Activated T-helper 17 cell treated with anti-CD3 and anti-CD28 coated beads, Interleukin-2, amount 50 U/mL, for 72 hours (primary cell): ENCODE measurements at regions not wholly inside any gene's neighbourhood (a gene's known extent, or its start where the extent isn't known, plus 50 kb on each side); places are given as distances from the start of the nearest gene placed in this dataset.
A peak's percentile ranks its signal among the peaks of the same experiment; 100 is the strongest.

Source experiments
- ATAC-seq: fragments of 150-1000 bp; cut with Tn5 transposase; replicated peaks from 2 replicates; pipeline ENCODE4 v1.10.0; 2021; ENCODE audit warnings: mild to moderate bottlenecking, moderate library complexity
- H3K27ac Mint-ChIP-seq: one replicate; pipeline ENCODE4 v1.8.0; 2022; ENCODE audit warnings: mixed read lengths
- H3K27me3 Mint-ChIP-seq: one replicate; pipeline ENCODE4 v1.8.0; 2022; ENCODE audit warnings: mixed read lengths
- H3K36me3 Mint-ChIP-seq: one replicate; pipeline ENCODE4 v1.8.0; 2022; ENCODE audit warnings: low read depth, mild to moderate bottlenecking, mixed read lengths
- H3K4me1 Mint-ChIP-seq: one replicate; pipeline ENCODE4 v1.8.0; 2022; ENCODE audit warnings: mixed read lengths
- H3K4me3 Mint-ChIP-seq: one replicate; pipeline ENCODE4 v1.8.0; 2022; ENCODE audit warnings: mild to moderate bottlenecking, mixed read lengths
- H3K9me3 Mint-ChIP-seq: one replicate; pipeline ENCODE4 v1.8.0; 2022; ENCODE audit warnings: mixed read lengths

DNA sequence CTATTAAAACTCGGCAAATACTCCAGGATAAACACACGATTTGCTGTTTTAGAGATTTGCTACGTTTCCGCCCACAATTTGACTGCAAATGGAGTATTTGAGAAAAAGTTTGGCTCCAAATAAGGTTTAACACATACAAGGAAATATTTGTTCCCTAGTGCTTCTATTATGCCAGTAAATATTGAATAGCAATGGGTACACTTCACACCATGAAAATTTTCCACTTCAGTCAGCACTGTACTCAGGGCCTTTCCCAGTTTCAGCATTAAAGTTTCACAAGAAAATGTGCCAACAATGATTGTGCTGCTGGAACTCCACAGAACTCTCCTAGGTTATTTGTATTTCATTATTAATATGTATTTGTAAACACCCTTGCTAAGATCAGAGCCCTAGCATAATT, 498.0 kb downstream of the TBL1XR1 start:
- no peak for ATAC-seq
- peaks cover 16% of the 10 kb centered on the region for H3K27me3 Mint-ChIP-seq
- H3K9me3 Mint-ChIP-seq = no peaks in the 10 kb centered on the region
- H3K4me1 Mint-ChIP-seq = no peaks in the 10 kb centered on the region
- H3K36me3 Mint-ChIP-seq = no peaks in the 10 kb centered on the region
- H3K4me3 Mint-ChIP-seq = no peak overlapping the region
- H3K27ac Mint-ChIP-seq = no peak overlapping the region

GRCh38 chr3:176697284-176697889, 499.9 kb downstream of the TBL1XR1 start:
- ATAC-seq = no peak
- Mint-ChIP-seq H3K4me3 (no peak overlapping the region), H3K27me3 (peaks cover 16% of the 10 kb centered on the region), H3K4me1 (no peaks in the 10 kb centered on the region), H3K36me3 (no peaks in the 10 kb centered on the region), H3K9me3 (no peaks in the 10 kb centered on the region), H3K27ac (no peak overlapping the region)

DNA sequence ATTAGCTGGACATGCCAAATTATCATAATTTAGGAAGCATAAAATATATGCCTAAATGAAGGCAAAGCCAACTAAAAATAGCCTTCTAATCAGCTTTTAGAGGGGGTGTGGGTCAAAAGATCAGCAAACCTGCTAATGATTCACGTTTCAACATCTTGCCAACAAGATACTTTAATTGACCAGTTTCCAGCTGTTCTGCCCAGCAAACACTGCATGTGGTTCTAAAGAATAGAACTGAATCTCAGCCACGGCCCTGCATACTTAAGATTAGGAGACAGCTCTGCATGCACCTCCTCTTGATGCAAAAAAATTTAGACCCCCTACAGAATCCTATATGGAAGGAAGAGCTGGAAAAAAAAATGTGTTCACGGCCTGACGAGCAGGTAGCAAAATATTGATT, 500.5 kb downstream of the TBL1XR1 start:
- no peak overlapping the region for H3K4me3 Mint-ChIP-seq
- no peaks in the 10 kb centered on the region for H3K4me1 Mint-ChIP-seq
- H3K27ac Mint-ChIP-seq = no peak overlapping the region
- peaks cover 16% of the 10 kb centered on the region for H3K27me3 Mint-ChIP-seq
- no peaks in the 10 kb centered on the region for H3K36me3 Mint-ChIP-seq
- no peaks in the 10 kb centered on the region for H3K9me3 Mint-ChIP-seq
- no peak for ATAC-seq

DNA sequence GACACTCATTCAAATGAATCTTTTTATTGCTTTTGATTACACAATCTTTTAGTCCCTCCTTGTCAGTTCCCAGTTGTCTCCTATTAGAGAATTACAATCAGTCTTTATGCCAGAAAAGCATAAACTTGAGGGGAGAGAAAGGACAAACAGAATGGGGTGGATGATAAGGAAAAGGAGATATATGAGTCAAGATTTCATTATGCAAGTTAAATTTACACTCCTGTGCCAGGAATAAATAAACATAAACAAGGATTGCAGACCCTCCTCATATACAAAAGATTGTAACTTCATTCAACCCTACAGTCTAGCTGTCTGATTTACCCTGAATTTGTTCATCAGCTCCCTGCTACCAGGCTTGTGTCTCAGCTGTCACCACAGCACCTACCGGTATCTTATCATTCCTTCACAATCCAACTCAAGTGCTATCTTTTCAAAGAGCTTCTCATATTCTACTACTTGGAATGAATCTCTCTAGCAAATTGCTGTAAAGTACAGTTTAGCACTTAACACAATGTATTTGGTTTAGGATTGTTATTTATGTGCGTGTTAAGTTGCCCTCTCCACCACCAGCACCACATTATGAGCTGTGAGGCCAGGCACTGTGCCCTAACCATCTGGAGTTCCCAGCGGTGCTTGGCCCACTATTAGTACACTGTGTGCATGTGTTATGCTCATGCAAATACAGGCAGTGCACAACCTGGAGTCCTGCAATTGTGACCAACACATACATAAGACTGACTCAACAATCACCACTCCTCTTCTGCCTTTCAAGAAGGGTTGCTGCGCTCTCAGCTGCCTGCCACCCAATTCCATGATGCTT, 504.1 kb downstream of the TBL1XR1 start:
- ATAC-seq = no peak
- H3K4me1 Mint-ChIP-seq = no peaks in the 10 kb centered on the region
- no peak overlapping the region for H3K4me3 Mint-ChIP-seq
- H3K36me3 Mint-ChIP-seq = no peaks in the 10 kb centered on the region
- H3K27ac Mint-ChIP-seq = no peak overlapping the region
- H3K9me3 Mint-ChIP-seq = no peaks in the 10 kb centered on the region
- peaks cover 12% of the 10 kb centered on the region for H3K27me3 Mint-ChIP-seq

- no peak for ATAC-seq
- Mint-ChIP-seq H3K9me3 (no peaks in the 10 kb centered on the region), H3K36me3 (no peaks in the 10 kb centered on the region), H3K4me3 (no peak overlapping the region), H3K27ac (no peak overlapping the region), H3K4me1 (no peaks in the 10 kb centered on the region), H3K27me3 (peaks cover 9% of the 10 kb centered on the region)
Measured at GRCh38 chr3:176692199-176692965, 504.9 kb downstream of the TBL1XR1 start.

DNA sequence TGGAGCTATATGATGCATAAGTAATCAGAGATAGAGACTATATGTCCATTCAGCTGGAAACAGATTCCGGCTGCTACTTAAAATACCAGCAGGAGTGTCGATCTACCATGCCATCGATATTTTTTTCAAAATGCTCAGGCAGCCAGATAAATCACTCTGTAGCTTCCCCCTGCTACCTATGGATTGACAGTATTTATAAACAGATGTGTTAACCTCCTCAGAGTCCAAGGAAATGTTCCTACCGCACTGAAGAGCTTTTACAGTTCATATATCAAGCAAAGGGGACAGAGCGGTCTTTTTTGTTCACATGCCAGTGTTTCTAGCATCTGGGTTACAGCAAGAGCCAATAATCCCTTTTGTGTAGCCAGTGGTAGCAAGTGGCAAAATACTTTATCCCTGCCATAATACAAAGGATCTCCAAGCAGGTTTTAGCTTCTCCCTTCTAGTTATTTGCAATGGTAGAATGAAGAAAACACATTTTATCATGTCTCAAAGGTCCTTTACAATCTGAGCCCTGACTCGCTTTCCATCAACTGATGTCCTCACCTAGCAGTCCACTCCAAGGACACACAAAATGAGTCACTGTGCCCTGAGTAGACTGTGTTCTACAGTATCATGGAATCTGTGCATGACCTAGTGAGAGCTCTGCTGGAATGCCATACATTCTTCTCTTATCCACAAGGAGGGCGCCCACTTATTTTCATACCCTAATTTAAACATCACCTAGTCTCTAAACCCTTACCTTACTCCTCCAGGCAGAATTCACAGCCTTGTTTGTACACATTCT, 507.0 kb downstream of the TBL1XR1 start:
- no peaks in the 10 kb centered on the region for H3K4me1 Mint-ChIP-seq
- no peak overlapping the region for H3K4me3 Mint-ChIP-seq
- H3K27ac Mint-ChIP-seq = no peak overlapping the region
- H3K9me3 Mint-ChIP-seq = peaks cover 2% of the 10 kb centered on the region
- no peak for ATAC-seq
- no peaks in the 10 kb centered on the region for H3K36me3 Mint-ChIP-seq
- peaks cover 2% of the 10 kb centered on the region for H3K27me3 Mint-ChIP-seq

GRCh38 chr3:176687754-176688153, 509.5 kb downstream of the TBL1XR1 start:
- H3K36me3 Mint-ChIP-seq = no peaks in the 10 kb centered on the region
- ATAC-seq = no peak
- peaks cover 12% of the 10 kb centered on the region for H3K9me3 Mint-ChIP-seq
- no peak overlapping the region for H3K4me3 Mint-ChIP-seq
- peaks cover 3% of the 10 kb centered on the region for H3K27me3 Mint-ChIP-seq
- H3K27ac Mint-ChIP-seq = no peak overlapping the region
- H3K4me1 Mint-ChIP-seq = no peaks in the 10 kb centered on the region

- H3K36me3 Mint-ChIP-seq = no peaks in the 10 kb centered on the region
- peak; percentile 46 for ATAC-seq
- no peaks in the 10 kb centered on the region for H3K4me1 Mint-ChIP-seq
- no peak overlapping the region for H3K4me3 Mint-ChIP-seq
- no peak overlapping the region for H3K27ac Mint-ChIP-seq
- H3K27me3 Mint-ChIP-seq = peaks cover 3% of the 10 kb centered on the region
- H3K9me3 Mint-ChIP-seq = peaks cover 12% of the 10 kb centered on the region
Measured at GRCh38 chr3:176683382-176683781, 513.9 kb downstream of the TBL1XR1 start.

DNA sequence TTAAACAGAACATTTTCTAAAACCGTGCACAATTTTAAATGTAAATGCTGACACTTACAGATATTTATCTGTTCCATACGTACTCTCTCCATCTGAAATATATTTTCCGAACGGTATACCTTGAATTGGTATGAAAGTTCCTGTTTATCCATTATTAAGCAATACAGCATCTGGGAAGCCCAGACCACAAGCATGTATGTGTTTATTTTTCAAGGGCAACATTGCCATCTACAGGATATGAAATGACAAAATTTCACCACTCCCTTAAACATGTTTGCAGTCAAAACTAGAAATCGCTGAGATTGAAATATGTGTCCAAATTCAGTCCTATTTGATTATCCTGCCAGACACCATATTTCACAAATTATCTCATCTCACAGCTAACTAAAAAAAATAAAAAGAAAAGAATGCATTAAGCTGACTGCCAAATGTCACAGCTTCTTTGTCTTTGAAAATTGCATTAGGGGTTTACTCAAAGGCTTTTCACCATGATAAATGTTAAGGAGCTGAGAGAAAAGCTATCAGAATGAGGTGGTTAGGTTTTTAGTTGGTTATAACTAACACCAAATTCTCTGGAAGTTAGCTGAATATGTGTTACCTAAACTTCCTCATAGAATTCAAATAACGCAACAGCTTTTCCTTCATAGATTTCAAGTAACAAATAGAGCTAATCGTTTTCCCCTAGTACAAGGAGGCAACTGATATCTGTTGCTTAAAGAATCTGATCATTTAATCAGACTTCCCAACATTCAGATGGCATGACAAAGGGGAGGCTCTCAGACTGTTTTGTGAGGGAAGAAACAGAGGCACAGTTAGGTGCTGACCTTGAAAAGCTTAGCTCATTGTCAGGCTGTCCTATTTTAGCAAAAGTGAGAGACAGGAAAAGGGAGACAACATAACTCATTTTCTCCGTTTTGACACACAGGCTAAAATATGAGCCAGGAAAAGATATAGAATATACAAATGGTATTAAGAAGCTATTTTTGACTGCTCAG, 533.1 kb downstream of the TBL1XR1 start:
- Mint-ChIP-seq H3K9me3 (no peaks in the 10 kb centered on the region), H3K27me3 (peaks cover 3% of the 10 kb centered on the region), H3K4me1 (no peaks in the 10 kb centered on the region), H3K4me3 (no peak overlapping the region), H3K36me3 (no peaks in the 10 kb centered on the region), H3K27ac (no peak overlapping the region)
- no peak for ATAC-seq

- H3K4me1 Mint-ChIP-seq = no peaks in the 10 kb centered on the region
- no peak overlapping the region for H3K4me3 Mint-ChIP-seq
- H3K36me3 Mint-ChIP-seq = no peaks in the 10 kb centered on the region
- peaks cover 1% of the 10 kb centered on the region for H3K27me3 Mint-ChIP-seq
- H3K27ac Mint-ChIP-seq = no peak overlapping the region
- no peak for ATAC-seq
- H3K9me3 Mint-ChIP-seq = no peaks in the 10 kb centered on the region
Measured at GRCh38 chr3:176663387-176663786, 533.9 kb downstream of the TBL1XR1 start.

DNA sequence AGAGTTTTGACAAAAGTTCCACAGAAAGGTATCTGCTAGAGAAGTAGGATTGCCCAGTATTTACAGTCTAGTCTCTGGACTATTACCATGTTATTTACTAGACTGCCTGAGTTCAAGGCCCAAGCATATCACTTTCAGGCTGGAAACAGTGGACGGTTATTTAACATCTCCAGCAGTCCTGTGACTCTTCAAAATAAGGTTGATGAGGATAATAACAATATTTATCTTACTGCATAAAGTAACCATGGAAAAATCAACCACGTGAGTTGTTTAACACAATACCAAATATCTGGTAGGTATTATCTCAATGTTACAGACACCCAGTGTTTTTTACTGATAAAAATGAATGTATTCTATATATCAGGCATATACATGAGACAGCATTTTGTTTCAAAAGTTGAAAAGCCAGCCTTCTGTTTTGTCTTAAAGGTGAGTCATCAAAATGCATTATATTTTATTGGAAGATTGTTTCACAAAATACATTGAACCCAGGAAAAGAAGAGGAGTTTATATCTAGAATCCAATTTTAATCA, 535.8 kb downstream of the TBL1XR1 start:
- H3K4me1 Mint-ChIP-seq = no peaks in the 10 kb centered on the region
- no peaks in the 10 kb centered on the region for H3K36me3 Mint-ChIP-seq
- H3K4me3 Mint-ChIP-seq = no peak overlapping the region
- H3K9me3 Mint-ChIP-seq = no peaks in the 10 kb centered on the region
- peaks cover 3% of the 10 kb centered on the region for H3K27me3 Mint-ChIP-seq
- no peak for ATAC-seq
- H3K27ac Mint-ChIP-seq = no peak overlapping the region

- no peak for ATAC-seq
- Mint-ChIP-seq H3K4me3 (no peak overlapping the region), H3K27me3 (peaks cover 7% of the 10 kb centered on the region), H3K9me3 (no peaks in the 10 kb centered on the region), H3K36me3 (no peaks in the 10 kb centered on the region), H3K4me1 (no peaks in the 10 kb centered on the region), H3K27ac (no peak overlapping the region)
Measured at GRCh38 chr3:176655404-176656094, 541.7 kb downstream of the TBL1XR1 start.

DNA sequence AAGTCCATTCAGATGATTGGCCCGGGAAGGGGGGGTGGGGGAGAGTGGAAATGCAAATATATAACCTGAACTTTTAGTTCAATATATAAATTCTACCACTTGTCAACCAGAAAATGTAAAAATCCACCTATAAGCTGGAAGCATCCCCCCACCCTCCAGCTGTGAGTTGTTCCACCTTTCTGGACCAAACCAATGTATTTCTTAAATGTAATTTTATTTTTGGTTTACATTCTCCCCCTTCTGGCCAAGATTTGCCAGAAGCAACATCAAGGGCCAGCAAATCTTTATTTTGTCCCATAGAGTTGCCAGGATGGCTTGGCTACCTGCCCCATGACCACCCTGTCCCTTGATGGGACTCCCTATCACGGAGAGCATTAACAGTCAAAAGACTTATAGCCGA, 545.7 kb downstream of the TBL1XR1 start:
- Mint-ChIP-seq H3K9me3 (no peaks in the 10 kb centered on the region), H3K27me3 (peaks cover 4% of the 10 kb centered on the region), H3K4me1 (no peaks in the 10 kb centered on the region), H3K36me3 (no peaks in the 10 kb centered on the region), H3K27ac (no peak overlapping the region), H3K4me3 (no peak overlapping the region)
- ATAC-seq = no peak
